GM19328 (cell line): ENCODE measurements at regions not wholly inside any gene's neighbourhood (a gene's known extent, or its start where the extent isn't known, plus 50 kb on each side); places are given as distances from the start of the nearest gene placed in this dataset.
"Not testable (repeated sequence)": the region's sequence is repeated elsewhere in the genome, so short reads cannot be mapped to it uniquely, and the experiment has no call there.

Source experiments
- ATAC-seq: cut with Tn5 transposase; IDR thresholded peaks from one replicate; pipeline ENCODE4 v1.9.1; 2021; ENCODE audit warnings: mild to moderate bottlenecking, moderate library complexity; ENCODE audit not compliant: unreplicated experiment

GRCh38 chr2:142668420-142668819 lies 209.0 kb upstream of the KYNU start:
- no peak for ATAC-seq

GRCh38 chr2:142665241-142665640 lies 212.2 kb upstream of the KYNU start:
- no peak for ATAC-seq

- ATAC-seq = no peak
Observed at GRCh38 chr2:142650601-142651000, 226.9 kb upstream of the KYNU start.

- no peak for ATAC-seq
Observed at GRCh38 chr2:142649581-142649980, 227.9 kb upstream of the KYNU start.

GRCh38 chr2:142642650-142643049 lies 234.8 kb upstream of the KYNU start:
- ATAC-seq = no peak

GRCh38 chr2:142629193-142629592 lies 248.3 kb upstream of the KYNU start:
- ATAC-seq = no peak

- no peak for ATAC-seq
Observed at GRCh38 chr2:142621287-142621686, 256.2 kb upstream of the KYNU start.

GRCh38 chr2:142617461-142617860 lies 260.0 kb upstream of the KYNU start:
- ATAC-seq = no peak

- no peak for ATAC-seq
Observed at GRCh38 chr2:142615876-142616275, 261.6 kb upstream of the KYNU start.

- ATAC-seq = not testable (repeated sequence)
Observed at GRCh38 chr2:142613193-142613592, 264.3 kb upstream of the KYNU start.

- no peak for ATAC-seq
Observed at GRCh38 chr2:142605421-142605820, 272.0 kb upstream of the KYNU start.

- no peak for ATAC-seq
Observed at GRCh38 chr2:142603759-142604158, 273.7 kb upstream of the KYNU start.

- no peak for ATAC-seq
Observed at GRCh38 chr2:142602418-142602989, 275.0 kb upstream of the KYNU start.

- ATAC-seq = no peak
Observed at GRCh38 chr2:142601794-142602193, 275.7 kb upstream of the KYNU start.

GRCh38 chr2:142599504-142599903 lies 278.0 kb upstream of the KYNU start:
- ATAC-seq = no peak

- no peak for ATAC-seq
Observed at GRCh38 chr2:142598846-142599245, 278.6 kb upstream of the KYNU start.

GRCh38 chr2:142596334-142597088 lies 281.0 kb upstream of the KYNU start:
- ATAC-seq = no peak

GRCh38 chr2:142594935-142595334 lies 282.5 kb upstream of the KYNU start:
- ATAC-seq = no peak

- no peak for ATAC-seq
Observed at GRCh38 chr2:142592171-142592570, 285.3 kb upstream of the KYNU start.

- no peak for ATAC-seq
Observed at GRCh38 chr2:142591420-142591819, 286.0 kb upstream of the KYNU start.

GRCh38 chr2:142588269-142588668 lies 289.2 kb upstream of the KYNU start:
- ATAC-seq = no peak

- ATAC-seq = no peak
Observed at GRCh38 chr2:142586693-142587580, 290.5 kb upstream of the KYNU start.
